K562 (cell line): ENCODE measurements at regions not wholly inside any gene's neighbourhood (a gene's known extent, or its start where the extent isn't known, plus 50 kb on each side); places are given as distances from the start of the nearest gene placed in this dataset.

Source experiments
- ATAC-seq: fragments of 200-7000 bp; cut with Tn5 transposase; 3 replicates; pipeline ENCODE4 v1.9.1; 2020; ENCODE audit warnings: moderate library complexity
- BruUV-seq: library from RNA; stranded (reverse); fragments of 400-500 nt; replicated peaks from 2 replicates; lab custom pipeline; 2021; lab: Mats Ljungman, UMichigan
- CTCF ChIA-PET: fragments of 300-600 bp; formaldehyde crosslinking; extraction: SDS; loops from one replicate; lab custom pipeline; 2021; ENCODE audit warnings: low intra/inter-chr PET ratio; lab: Yijun Ruan, JAX
- POLR2A ChIA-PET: fragments of 300-600, 350-650 bp; sonication (Branson Sonifier 250); formaldehyde crosslinking; extraction: SDS; loops from one replicate; lab custom pipeline; 2021; ENCODE audit warnings: antibody characterized with exemption, inconsistent platforms; lab: Yijun Ruan, JAX
- DNase-seq, 4 experiments: peaks; one replicate each; pipeline versions ENCODE4 v3.0.0 to v3.0.0-alpha.2; 2011 to 2018; ENCODE audit warnings: low spot score in 3 of 4, mixed read lengths in 3 of 4; ENCODE audit errors: extremely low read depth in 1 of 4
- FAIRE-seq: peaks from 2 replicates; lab custom pipeline; 2011; peaks lifted over from hg19 to GRCh38; lab: Jason Lieb, UNC
- H2AFZ ChIP-seq: 2 replicates; pipeline ENCODE4 v1.6.0; 2011; ENCODE audit warnings: low read depth, low read length, control low read depth, inconsistent platforms
- H3K27ac ChIP-seq: fragments of 200-600 bp; 3 replicates; pipeline ENCODE4 v1.8.0; 2011; ENCODE audit warnings: low read depth, mild to moderate bottlenecking, control low read depth, inconsistent platforms, low read length, moderate library complexity, mixed read lengths; ENCODE audit errors: extremely low read depth
- H3K27me3 ChIP-seq, 2 experiments: fragments of 300-600 bp in 1 of 2; 2 replicates in 1 of 2; 3 replicates in 1 of 2; pipeline versions ENCODE4 v1.6.0 to v1.8.0; 2011; ENCODE audit warnings: inconsistent platforms in 2 of 2, low read length in 2 of 2, mild to moderate bottlenecking in 1 of 2, mixed read lengths in 1 of 2, moderate library complexity in 1 of 2; ENCODE audit not compliant: control insufficient read depth in 2 of 2, insufficient read depth in 2 of 2
- H3K36me3 ChIP-seq: fragments of 300-600 bp; 3 replicates; pipeline ENCODE4 v1.8.0; 2011; ENCODE audit warnings: mild to moderate bottlenecking, low read length, inconsistent platforms; ENCODE audit not compliant: control insufficient read depth, insufficient read depth
- H3K4me1 ChIP-seq, 2 experiments: fragments of 200-600 bp in 1 of 2; replicated peaks in 1 of 2; 2 replicates in 1 of 2; 3 replicates in 1 of 2; pipeline versions ENCODE4 v1.5.1 to v1.8.0; 2011; ENCODE audit warnings: inconsistent platforms in 2 of 2, low read length in 2 of 2, mild to moderate bottlenecking in 1 of 2, mixed read lengths in 1 of 2, moderate library complexity in 1 of 2; ENCODE audit not compliant: control insufficient read depth in 2 of 2, insufficient read depth in 2 of 2
- H3K4me2 ChIP-seq: 2 replicates; pipeline ENCODE4 v1.6.1; 2011; ENCODE audit warnings: low read length, control low read depth, inconsistent platforms, mixed read lengths; ENCODE audit not compliant: insufficient read depth
- H3K4me3 ChIP-seq: fragments of 200-600 bp; sonication (generic), shearing (Covaris generic); 2 replicates; pipeline ENCODE4 v1.5.1; 2016; ENCODE audit warnings: control low read depth, inconsistent platforms
- H3K79me2 ChIP-seq: fragments of 200-600 bp; 3 replicates; pipeline ENCODE4 v1.8.0; 2011; ENCODE audit warnings: low read length, inconsistent platforms; ENCODE audit not compliant: control insufficient read depth, insufficient read depth
- H3K9ac ChIP-seq, 2 experiments: 2 replicates each; pipeline versions ENCODE4 v1.6.0 to v1.6.1; 2011; ENCODE audit warnings: low read depth in 2 of 2, low read length in 2 of 2, control low read depth in 1 of 2, inconsistent platforms in 1 of 2, mild to moderate bottlenecking in 1 of 2, mixed read lengths in 1 of 2; ENCODE audit not compliant: insufficient read depth in 1 of 2
- H3K9me1 ChIP-seq: one replicate; pipeline ENCODE4 v1.6.0; 2011; ENCODE audit warnings: inconsistent platforms, mild to moderate bottlenecking, low read length, moderate library complexity; ENCODE audit not compliant: control insufficient read depth, insufficient read depth
- H3K9me3 ChIP-seq: replicated peaks from 2 replicates; pipeline ENCODE4 v1.5.1; 2011; ENCODE audit warnings: low read depth, low read length, inconsistent platforms; ENCODE audit not compliant: control insufficient read depth, insufficient read depth
- H4K20me1 ChIP-seq: replicated peaks from 2 replicates; pipeline ENCODE4 v1.6.1; 2011; ENCODE audit warnings: low read length, inconsistent platforms, mixed read lengths; ENCODE audit not compliant: control insufficient read depth, insufficient read depth
- BACH1 ChIP-seq: fragments of 200-800 bp; sonication (Bioruptor generic); IDR thresholded peaks from 2 replicates; pipeline ENCODE4 v1.6.1; 2016; ENCODE audit warnings: missing genetic modification characterization, missing compliant biosample characterization
- BCL6 ChIP-seq: fragments of 250-450 bp; sonication (Bioruptor Pico); IDR thresholded peaks from 2 replicates; pipeline ENCODE4 v1.4.0; 2020
- NFE2 ChIP-seq: IDR thresholded peaks from 2 replicates; pipeline ENCODE4 v1.6.1; 2014; ENCODE audit warnings: antibody characterized with exemption, low read depth
- NRF1 ChIP-seq, 2 experiments: fragments of 450-650 bp; IDR thresholded peaks in 1 of 2; conservative IDR thresholded peaks in 1 of 2; 2 replicates each; pipeline ENCODE4 v1.6.1; 2014; ENCODE audit warnings: mild to moderate bottlenecking in 2 of 2
- PTTG1 ChIP-seq: fragments of 450-650 bp; IDR thresholded peaks from 2 replicates; pipeline ENCODE4 v1.6.1; 2016; ENCODE audit warnings: low read depth, mild to moderate bottlenecking, missing genetic modification characterization, missing compliant biosample characterization
- SP2 ChIP-seq: IDR thresholded peaks from 2 replicates; pipeline ENCODE4 v1.6.1; 2011; ENCODE audit warnings: mild to moderate bottlenecking, low read depth, low read length, moderate library complexity; ENCODE audit not compliant: poor library complexity, severe bottlenecking; ENCODE audit errors: extremely low read depth
- TAF1 ChIP-seq: IDR thresholded peaks from 2 replicates; pipeline ENCODE4 v1.6.1; 2011; ENCODE audit warnings: mild to moderate bottlenecking, low read length, moderate library complexity; ENCODE audit not compliant: insufficient read depth, control insufficient read depth, severe bottlenecking; ENCODE audit errors: extremely low read depth
- WGBS: fragments of 100-300 bp; shearing (Covaris generic); methylation state at CpG from one replicate; pipeline ENCODE4 v1.1.6; 2016; ENCODE audit warnings: low coverage, mixed read lengths; ENCODE audit not compliant: insufficient coverage; ENCODE audit errors: missing lambda C conversion rate; 5-methylcytosine and 5-hydroxymethylcytosine counted together
- in situ Hi-C: fragments of 300-500 bp; cut with MboI; formaldehyde crosslinking; loops from 4 replicates; pipeline ENCODE4 v1.15.0; 2018; ENCODE audit warnings: inconsistent platforms, mixed read lengths
- intact Hi-C: fragments of 100-400 bp; cut with micrococcal nuclease; formaldehyde crosslinking; loops from 2 replicates; pipeline ENCODE4 v1.14.2; 2022
- TF ChIP-seq, protein P1 (sequence below): IDR thresholded peaks from 3 replicates; pipeline ENCODE4 v1.6.1; 2011; ENCODE audit warnings: borderline replicate concordance, mild to moderate bottlenecking; ENCODE audit not compliant: insufficient read length, insufficient read depth
- TF ChIP-seq, protein P2 (sequence below): fragments of 250-450 bp; sonication (Bioruptor Pico); IDR thresholded peaks from 2 replicates; pipeline ENCODE4 v1.5.0; 2021
- TF ChIP-seq, protein P3 (sequence below): fragments of 450-650 bp; IDR thresholded peaks from 2 replicates; pipeline ENCODE4 v1.6.1; 2016; ENCODE audit warnings: missing biosample characterization, missing genetic modification characterization
- TF ChIP-seq, protein P4 (sequence below): IDR thresholded peaks from 2 replicates; pipeline ENCODE4 v1.6.1; 2014; ENCODE audit warnings: antibody characterized with exemption

DNA sequence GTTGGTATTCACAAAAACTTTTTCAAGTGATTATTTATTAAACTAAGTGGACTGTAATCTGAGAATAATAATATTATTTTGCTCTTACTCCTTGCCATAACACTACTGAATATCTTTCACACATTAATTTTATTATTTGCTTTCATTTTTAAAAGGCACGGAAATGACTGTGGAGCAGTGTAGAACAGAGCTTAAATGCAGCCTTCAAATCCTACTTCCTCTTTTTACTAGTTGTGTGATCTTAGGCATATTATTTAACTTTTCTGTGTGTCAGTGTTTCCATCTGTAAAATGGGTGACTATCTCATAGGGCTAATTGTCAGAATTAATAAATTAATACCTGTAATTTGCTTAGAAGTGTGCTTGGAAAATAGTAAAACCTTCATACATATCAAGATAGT lies 55.5 kb upstream of the SLC8A1 start:
- POLR2A ChIA-PET: no interaction called here
- Histone ChIP-seq H3K4me3 (no peak overlapping the region), H3K9ac (no peak overlapping the region), H3K4me1 (no peaks in the 10 kb centered on the region), H3K79me2 (no peaks in the 10 kb centered on the region), H3K4me2 (no peak overlapping the region), H2AFZ (no peak overlapping the region), H3K9me3 (no peaks in the 10 kb centered on the region), H3K27me3 (no peaks in the 10 kb centered on the region), H3K9me1 (no peaks in the 10 kb centered on the region), H3K27ac (no peak overlapping the region)
- intact Hi-C loops: no loop called here
- in situ Hi-C loops: no loop called here
- no peak for ATAC-seq
- FAIRE-seq: no peak
- BruUV-seq: no TSS peak
- 0% methylated on average over 1 of the region's 1 CpG for WGBS
- DNase-seq: no peak
- CTCF ChIA-PET: no interaction called here
- TF ChIP-seq TAF1: no peak
- TF ChIP-seq NFE2: no peak
- no peak for TF ChIP-seq SP2
- TF ChIP-seq, protein P1, sequence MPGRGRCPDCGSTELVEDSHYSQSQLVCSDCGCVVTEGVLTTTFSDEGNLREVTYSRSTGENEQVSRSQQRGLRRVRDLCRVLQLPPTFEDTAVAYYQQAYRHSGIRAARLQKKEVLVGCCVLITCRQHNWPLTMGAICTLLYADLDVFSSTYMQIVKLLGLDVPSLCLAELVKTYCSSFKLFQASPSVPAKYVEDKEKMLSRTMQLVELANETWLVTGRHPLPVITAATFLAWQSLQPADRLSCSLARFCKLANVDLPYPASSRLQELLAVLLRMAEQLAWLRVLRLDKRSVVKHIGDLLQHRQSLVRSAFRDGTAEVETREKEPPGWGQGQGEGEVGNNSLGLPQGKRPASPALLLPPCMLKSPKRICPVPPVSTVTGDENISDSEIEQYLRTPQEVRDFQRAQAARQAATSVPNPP: no peak
- TF ChIP-seq, all 486 proteins: peak for 0
- H4K20me1 ChIP-seq: no peaks in the 10 kb centered on the region
- no peaks in the 10 kb centered on the region for H3K36me3 ChIP-seq

DNA sequence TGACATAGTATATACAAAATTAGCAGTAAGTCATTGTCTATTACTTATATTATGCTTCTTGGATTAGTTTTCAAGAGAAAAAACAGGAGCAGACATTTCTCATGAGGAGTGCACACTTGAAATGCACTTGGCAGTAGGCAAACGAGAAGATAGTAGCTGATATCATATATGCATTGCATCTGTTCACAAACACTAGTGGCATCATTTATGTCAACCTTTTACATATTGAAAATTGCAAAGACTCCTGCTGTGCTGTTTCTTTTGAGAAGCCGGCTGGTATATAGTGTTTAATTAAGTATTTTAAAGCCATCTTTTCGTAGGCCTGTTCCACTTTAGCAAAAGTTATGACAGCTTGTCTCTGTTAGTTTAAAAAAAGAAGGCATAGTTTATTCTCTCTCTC lies 58.4 kb upstream of the SLC8A1 start:
- Histone ChIP-seq H3K27ac (no peak overlapping the region), H3K4me1 (no peaks in the 10 kb centered on the region), H2AFZ (no peak overlapping the region), H3K79me2 (no peaks in the 10 kb centered on the region), H4K20me1 (no peaks in the 10 kb centered on the region), H3K9me1 (no peaks in the 10 kb centered on the region), H3K9me3 (no peaks in the 10 kb centered on the region), H3K36me3 (no peaks in the 10 kb centered on the region), H3K4me2 (no peak overlapping the region), H3K4me3 (no peak overlapping the region), H3K27me3 (no peaks in the 10 kb centered on the region), H3K9ac (no peak overlapping the region)
- FAIRE-seq: no peak
- ChIA-PET CTCF (no interaction called here), POLR2A (no interaction called here)
- no TSS peak for BruUV-seq
- no peak for ATAC-seq
- intact Hi-C loops (no loop called here), in situ Hi-C loops (no loop called here)
- DNase-seq: no peak
- WGBS: 0% methylated on average over 3 of the region's 3 CpGs
- TF ChIP-seq, protein P2, sequence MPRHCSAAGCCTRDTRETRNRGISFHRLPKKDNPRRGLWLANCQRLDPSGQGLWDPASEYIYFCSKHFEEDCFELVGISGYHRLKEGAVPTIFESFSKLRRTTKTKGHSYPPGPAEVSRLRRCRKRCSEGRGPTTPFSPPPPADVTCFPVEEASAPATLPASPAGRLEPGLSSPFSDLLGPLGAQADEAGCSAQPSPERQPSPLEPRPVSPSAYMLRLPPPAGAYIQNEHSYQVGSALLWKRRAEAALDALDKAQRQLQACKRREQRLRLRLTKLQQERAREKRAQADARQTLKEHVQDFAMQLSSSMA (CRISPR knock-in tag): no peak
- TF ChIP-seq, protein P3, sequence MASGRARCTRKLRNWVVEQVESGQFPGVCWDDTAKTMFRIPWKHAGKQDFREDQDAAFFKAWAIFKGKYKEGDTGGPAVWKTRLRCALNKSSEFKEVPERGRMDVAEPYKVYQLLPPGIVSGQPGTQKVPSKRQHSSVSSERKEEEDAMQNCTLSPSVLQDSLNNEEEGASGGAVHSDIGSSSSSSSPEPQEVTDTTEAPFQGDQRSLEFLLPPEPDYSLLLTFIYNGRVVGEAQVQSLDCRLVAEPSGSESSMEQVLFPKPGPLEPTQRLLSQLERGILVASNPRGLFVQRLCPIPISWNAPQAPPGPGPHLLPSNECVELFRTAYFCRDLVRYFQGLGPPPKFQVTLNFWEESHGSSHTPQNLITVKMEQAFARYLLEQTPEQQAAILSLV (tag): no peak
- TF ChIP-seq PTTG1 (tag) (no peak), BACH1 (tag) (no peak), BCL6 (no peak), NRF1 (conservative IDR thresholded peaks at IDR 0.05 in 1 of 2, IDR thresholded peaks at IDR 0.05 in 1 of 2) (no peak)
- TF ChIP-seq, protein P4, sequence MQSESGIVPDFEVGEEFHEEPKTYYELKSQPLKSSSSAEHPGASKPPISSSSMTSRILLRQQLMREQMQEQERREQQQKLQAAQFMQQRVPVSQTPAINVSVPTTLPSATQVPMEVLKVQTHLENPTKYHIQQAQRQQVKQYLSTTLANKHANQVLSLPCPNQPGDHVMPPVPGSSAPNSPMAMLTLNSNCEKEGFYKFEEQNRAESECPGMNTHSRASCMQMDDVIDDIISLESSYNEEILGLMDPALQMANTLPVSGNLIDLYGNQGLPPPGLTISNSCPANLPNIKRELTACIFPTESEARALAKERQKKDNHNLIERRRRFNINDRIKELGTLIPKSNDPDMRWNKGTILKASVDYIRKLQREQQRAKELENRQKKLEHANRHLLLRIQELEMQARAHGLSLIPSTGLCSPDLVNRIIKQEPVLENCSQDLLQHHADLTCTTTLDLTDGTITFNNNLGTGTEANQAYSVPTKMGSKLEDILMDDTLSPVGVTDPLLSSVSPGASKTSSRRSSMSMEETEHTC: no peak
